EL (cell line): ENCODE measurements at regions not wholly inside any gene's neighbourhood (a gene's known extent, or its start where the extent isn't known, plus 50 kb on each side); places are given as distances from the start of the nearest gene placed in this dataset.
A peak's percentile ranks its signal among the peaks of the same experiment; 100 is the strongest.

Source experiments
- DNase-seq: peaks from one replicate; pipeline ENCODE4 v3.0.0-alpha.2; 2016

- DNase-seq: no peak
Observed at GRCh38 chr5:143581649-143582048, 178.2 kb upstream of the NR3C1 start.

GRCh38 chr5:143581147-143581546 is 177.7 kb upstream of the NR3C1 start:
- DNase-seq: no peak

DNA sequence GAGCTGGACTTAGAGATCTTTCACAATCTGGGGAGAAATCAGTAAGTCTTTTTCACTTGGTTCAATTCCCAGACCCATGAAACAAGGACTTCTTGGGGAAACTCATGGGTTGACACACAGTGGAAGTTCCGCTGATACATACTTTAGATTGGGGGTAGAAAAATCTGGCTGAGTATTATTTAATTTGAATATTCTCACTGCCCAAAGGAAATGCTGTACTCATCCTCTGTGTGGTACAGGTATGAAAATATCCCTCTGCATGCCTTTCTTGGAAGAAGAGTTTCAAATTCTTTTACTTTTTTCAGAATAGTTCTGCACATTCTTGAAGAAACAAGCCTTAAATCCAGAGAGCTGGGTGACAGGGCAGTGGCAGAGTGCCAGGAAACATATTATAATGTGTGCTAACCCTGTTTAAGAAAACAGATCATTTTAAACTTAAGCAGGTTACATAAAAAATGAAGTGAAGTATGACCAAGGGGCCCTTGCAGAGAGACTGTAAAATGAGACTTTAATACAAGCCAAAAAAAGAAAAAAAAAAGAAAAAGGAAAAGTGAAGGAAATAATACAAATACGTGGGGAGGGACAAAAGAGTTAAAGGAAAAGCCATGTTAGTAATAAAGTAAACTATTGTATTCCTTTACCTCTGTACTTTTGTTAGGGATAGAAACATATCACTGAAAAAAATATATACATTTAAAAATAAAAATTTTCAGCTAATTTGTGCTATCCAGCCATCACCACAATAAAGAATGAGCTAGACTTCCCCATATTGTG is 173.4 kb upstream of the NR3C1 start:
- peak; percentile 82 for DNase-seq

DNA sequence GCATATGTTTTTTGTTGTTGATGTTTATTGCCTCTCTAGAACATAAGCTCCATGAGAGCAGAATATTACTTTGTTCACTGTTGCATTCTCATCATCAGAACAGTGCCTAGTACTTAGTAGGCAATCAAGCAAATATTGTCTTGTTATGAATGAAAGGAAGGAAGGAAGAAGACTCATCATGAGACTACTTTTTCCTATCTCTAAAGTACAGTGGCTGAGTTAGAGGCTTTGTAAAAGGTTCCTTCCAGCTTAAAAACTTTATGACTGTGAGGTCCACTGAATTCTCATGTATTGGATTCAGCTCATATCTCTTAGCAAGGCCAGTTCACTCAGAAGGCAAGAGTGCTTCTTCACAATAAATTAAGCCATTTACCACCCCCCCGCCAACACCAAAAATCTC is 171.8 kb upstream of the NR3C1 start:
- DNase-seq: no peak

DNA sequence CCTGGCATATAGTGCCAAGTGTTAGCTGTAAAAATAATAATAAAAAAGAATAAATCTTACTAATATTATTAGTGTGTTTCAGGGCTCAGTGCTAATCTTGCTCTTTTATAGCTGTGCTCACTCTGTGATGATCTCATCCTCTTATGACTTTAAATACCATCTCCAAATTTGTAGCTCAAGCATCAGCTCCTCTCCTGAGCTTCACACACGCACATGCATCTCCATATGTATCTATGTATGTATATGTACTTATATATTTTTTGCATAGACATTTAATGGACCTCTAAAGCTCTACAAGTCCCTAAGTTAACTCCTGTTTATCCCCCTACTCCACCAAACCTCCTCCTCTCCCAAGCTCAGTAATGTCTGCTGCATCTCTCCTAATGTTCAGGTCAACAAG is 170.8 kb upstream of the NR3C1 start:
- DNase-seq: no peak

DNA sequence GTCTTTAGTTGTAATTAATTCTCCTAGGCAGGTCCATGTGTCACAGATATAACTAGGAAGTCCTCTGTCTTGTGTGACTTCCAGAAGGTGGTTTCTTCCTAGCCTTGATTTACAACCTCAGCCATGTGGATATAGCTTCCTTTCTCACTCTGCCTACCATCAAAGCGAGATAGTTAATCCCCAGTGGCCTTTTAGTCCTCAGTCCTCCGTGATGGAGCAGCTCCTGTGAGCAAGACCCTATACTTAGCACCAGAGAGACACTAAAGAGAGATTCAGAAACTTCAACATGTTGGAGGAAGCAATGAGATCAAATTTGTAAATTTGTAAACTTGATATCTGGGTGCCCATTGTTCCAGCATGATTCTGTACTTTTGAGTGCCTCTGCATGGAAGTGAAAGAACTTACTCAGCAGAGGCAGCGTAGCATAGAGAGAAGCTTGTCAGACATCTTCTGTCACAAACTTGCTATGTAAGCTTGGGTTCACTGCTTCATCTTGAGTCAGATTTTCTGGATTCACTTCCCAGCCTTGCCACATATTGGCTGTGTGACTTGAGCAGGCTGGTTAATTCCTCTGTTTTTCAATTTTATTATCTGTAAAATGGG is 170.2 kb upstream of the NR3C1 start:
- no peak for DNase-seq

DNA sequence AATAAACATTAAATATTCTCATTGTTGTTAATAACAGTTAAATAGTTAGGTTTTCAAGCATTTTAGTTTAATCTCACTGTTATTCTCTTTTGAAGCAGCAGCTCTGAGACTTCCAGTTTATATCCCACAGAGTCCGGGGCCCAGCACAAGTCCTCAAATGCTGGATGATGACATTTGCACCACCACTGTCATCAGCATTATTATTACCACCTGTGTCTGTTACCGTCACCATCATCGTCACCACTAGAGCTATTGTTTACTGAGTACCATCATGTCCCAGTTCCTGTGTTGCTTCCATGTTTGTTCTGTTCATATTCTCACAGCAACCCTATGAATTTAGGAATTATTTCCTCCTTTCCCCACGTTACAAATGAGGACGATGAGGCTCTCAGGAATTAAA is 169.2 kb upstream of the NR3C1 start:
- no peak for DNase-seq

- no peak for DNase-seq
Observed at GRCh38 chr5:143571642-143572624, 168.4 kb upstream of the NR3C1 start.

DNA sequence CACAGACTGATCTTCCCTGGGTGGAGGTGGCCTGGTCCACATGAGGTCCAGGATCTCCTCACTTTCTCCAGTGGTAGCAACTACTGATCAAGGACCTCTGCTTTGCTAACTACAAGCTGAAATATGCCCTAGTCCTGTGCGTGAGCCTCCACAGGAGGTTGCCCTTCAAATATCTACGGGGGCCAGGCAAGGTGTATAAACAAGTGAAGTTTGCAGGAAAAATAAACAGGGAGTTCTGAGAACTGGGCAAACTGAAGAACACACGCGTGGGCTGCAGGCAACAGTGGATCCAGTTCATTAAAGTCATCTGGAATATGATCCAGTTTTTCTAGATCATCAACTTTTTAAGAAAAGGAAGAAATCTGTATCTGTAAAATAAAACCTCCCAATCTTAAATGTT is 167.5 kb upstream of the NR3C1 start:
- no peak for DNase-seq

GRCh38 chr5:143569722-143570567 is 166.5 kb upstream of the NR3C1 start:
- no peak for DNase-seq

DNA sequence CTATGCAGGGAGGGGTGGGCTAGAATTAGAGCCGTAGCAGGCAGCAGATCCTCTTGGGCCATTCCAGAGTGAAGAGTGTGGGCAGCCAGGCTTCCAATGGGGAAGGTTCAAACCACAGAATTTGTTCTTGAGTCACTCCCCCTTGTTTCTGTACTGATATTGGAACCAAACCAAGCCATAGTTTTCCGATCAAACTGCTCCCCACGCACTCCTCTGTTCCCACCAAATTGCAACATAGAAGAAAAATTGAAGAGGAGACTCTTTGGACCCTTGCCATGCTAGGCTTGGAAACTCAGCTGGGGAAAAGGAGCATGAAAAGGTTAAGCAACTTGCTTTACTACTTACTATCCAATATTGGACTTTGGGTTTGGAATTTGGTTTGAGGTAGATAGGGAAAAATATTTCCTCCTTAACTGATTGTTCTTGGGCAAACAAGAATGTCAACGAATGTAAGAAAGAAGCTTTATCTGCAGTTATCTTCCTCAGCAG is 165.8 kb upstream of the NR3C1 start:
- no peak for DNase-seq

- DNase-seq: no peak
Observed at GRCh38 chr5:143567583-143568504, 164.4 kb upstream of the NR3C1 start.

DNA sequence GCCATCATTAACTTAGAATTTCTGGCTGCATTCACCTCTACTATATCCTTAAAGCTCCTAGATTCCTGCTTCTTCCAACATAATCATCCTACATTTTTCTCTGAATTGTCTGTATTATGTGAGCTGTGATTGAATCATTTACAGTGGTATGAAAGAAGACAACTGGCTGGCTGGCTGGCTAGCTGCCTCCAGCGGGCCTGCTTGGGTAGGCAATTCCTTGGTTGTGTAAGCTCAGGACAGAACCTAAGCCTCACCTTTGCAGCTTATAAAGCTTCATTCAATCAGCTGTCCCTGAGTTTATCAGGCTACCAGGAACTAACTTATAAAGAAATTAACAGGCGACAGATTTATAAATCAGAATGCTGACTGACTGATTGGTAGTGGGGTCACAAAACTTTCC is 162.7 kb upstream of the NR3C1 start:
- no peak for DNase-seq

GRCh38 chr5:143564417-143564816 is 160.9 kb upstream of the NR3C1 start:
- DNase-seq: no peak

GRCh38 chr5:143562935-143563334 is 159.4 kb upstream of the NR3C1 start:
- peak; percentile 56 for DNase-seq

GRCh38 chr5:143561219-143561618 is 157.7 kb upstream of the NR3C1 start:
- DNase-seq: no peak

DNA sequence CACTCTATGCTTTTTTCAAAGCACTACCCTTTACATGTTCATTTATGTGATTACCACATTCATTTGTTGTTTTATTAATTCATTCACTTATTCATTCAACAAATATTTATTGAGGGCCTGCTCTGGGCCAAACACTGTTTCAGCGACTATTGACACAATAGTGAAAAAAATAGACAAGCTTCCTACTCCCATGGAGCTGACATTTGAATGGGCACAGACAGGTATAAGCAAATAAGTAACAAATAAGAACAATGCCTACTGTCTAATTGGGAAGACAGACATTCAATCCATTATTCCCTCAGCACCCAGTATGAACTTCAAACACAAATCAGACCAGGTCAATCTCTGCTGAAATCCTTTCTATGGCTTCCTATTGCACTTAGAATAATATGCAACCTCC is 156.9 kb upstream of the NR3C1 start:
- no peak for DNase-seq

- no peak for DNase-seq
Observed at GRCh38 chr5:143559586-143560109, 156.2 kb upstream of the NR3C1 start.

- no peak for DNase-seq
Observed at GRCh38 chr5:143558048-143558447, 154.6 kb upstream of the NR3C1 start.

GRCh38 chr5:143557061-143557818 is 153.8 kb upstream of the NR3C1 start:
- DNase-seq: peak; percentile 63
